ENCODE measurements at regions not wholly inside any gene's neighbourhood (a gene's known extent, or its start where the extent isn't known, plus 50 kb on each side); places are given as distances from the start of the nearest gene placed in this dataset.

- 84 to 90% methylated on average over 10 of the region's 10 CpGs for WGBS, 2 donors
Observed at GRCh38 chr12:3929875-3930615, 56.8 kb upstream of the PARP11 start.

GRCh38 chr12:3928538-3929184 is 55.5 kb upstream of the PARP11 start:
- DNase-seq, result peak; percentile 32
- peak overlapping the region; percentile 27 to 82 for H3K27ac ChIP-seq
- intact Hi-C loops (cut with DNase I; ENCODE audit: low total_unique reads), result no loop called here
- no peaks in the 10 kb centered on the region for H3K9me3 ChIP-seq
- no peaks in the 10 kb centered on the region for H3K36me3 ChIP-seq (ENCODE audit: low read depth, missing control alignments)
- H3K4me1 ChIP-seq, result peaks cover 22% of the 10 kb centered on the region
- 41 to 44% methylated on average over 6 of the region's 6 CpGs for WGBS, 2 donors
- H3K27me3 ChIP-seq, result no peaks in the 10 kb centered on the region
- H3K4me3 ChIP-seq, result no peak overlapping the region
- TF ChIP-seq CTCF (IDR thresholded peaks at IDR 0.05), result no peak
- no peak for TF ChIP-seq POLR2A (IDR thresholded peaks at IDR 0.05)

More at GRCh38 chr12:3929875-3930615, 56.8 kb upstream of the PARP11 start:
- no peaks in the 10 kb centered on the region for H3K9me3 ChIP-seq
- peak overlapping the region; percentile 9 to 82 for H3K27ac ChIP-seq
- no peak for DNase-seq
- intact Hi-C loops (cut with DNase I; ENCODE audit: low total_unique reads), result no loop called here
- TF ChIP-seq POLR2A (IDR thresholded peaks at IDR 0.05) (no peak), CTCF (IDR thresholded peaks at IDR 0.05) (no peak)
- H3K27me3 ChIP-seq, result no peaks in the 10 kb centered on the region
- H3K4me1 ChIP-seq, result peaks cover 17% of the 10 kb centered on the region
- H3K36me3 ChIP-seq (ENCODE audit: low read depth, missing control alignments), result no peaks in the 10 kb centered on the region
- H3K4me3 ChIP-seq, result no peak overlapping the region

GRCh38 chr12:3925621-3926020 is 52.4 kb upstream of the PARP11 start:
- H3K27me3 ChIP-seq, result no peaks in the 10 kb centered on the region
- 92 to 93% methylated on average over 3 of the region's 3 CpGs for WGBS, 2 donors
- H3K9me3 ChIP-seq, result no peaks in the 10 kb centered on the region
- TF ChIP-seq CTCF (IDR thresholded peaks at IDR 0.05) (no peak), POLR2A (IDR thresholded peaks at IDR 0.05) (no peak)
- no peak for DNase-seq
- H3K27ac ChIP-seq, result peak overlapping the region in 1 of 2 donors; percentile 81
- H3K4me3 ChIP-seq, result no peak overlapping the region
- peaks cover 21% of the 10 kb centered on the region for H3K4me1 ChIP-seq
- intact Hi-C loops (cut with DNase I; ENCODE audit: low total_unique reads), result no loop called here
- H3K36me3 ChIP-seq (ENCODE audit: low read depth, missing control alignments), result no peaks in the 10 kb centered on the region

- no peaks in the 10 kb centered on the region for H3K36me3 ChIP-seq (ENCODE audit: low read depth, missing control alignments)
- no peaks in the 10 kb centered on the region for H3K9me3 ChIP-seq
- 50 to 51% methylated on average over 3 of the region's 3 CpGs for WGBS, 2 donors
- H3K4me1 ChIP-seq, result peaks cover 28% of the 10 kb centered on the region
- H3K27me3 ChIP-seq, result no peaks in the 10 kb centered on the region
- no peak overlapping the region for H3K4me3 ChIP-seq
- intact Hi-C loops (cut with DNase I; ENCODE audit: low total_unique reads), result no loop called here
- TF ChIP-seq CTCF (IDR thresholded peaks at IDR 0.05) (no peak), POLR2A (IDR thresholded peaks at IDR 0.05) (no peak)
- no peak for DNase-seq
- peak overlapping the region; percentile 45 to 81 for H3K27ac ChIP-seq
Observed at GRCh38 chr12:3924761-3925160, 51.6 kb upstream of the PARP11 start.

All from testis (tissue), 2 donors.